Keratinocyte (primary cell): ENCODE measurements at regions not wholly inside any gene's neighbourhood (a gene's known extent, or its start where the extent isn't known, plus 50 kb on each side); places are given as distances from the start of the nearest gene placed in this dataset.

ENCODE experiments used
- DNase-seq: peaks from one replicate; pipeline ENCODE4 v3.0.0-alpha.2; 2011; ENCODE audit warnings: low read depth, missing footprints, low spot score
- FAIRE-seq: peaks from 2 replicates; lab custom pipeline; 2011; peaks lifted over from hg19 to GRCh38; lab: Jason Lieb, UNC
- H2AFZ ChIP-seq: 2 replicates; pipeline ENCODE4 v1.6.0; 2012; ENCODE audit warnings: low read length, control low read depth, inconsistent platforms; ENCODE audit not compliant: control insufficient read depth
- H3K27ac ChIP-seq: 2 replicates; pipeline ENCODE4 v1.5.1; 2011; ENCODE audit warnings: low read length; ENCODE audit not compliant: control insufficient read depth, insufficient read depth
- H3K27me3 ChIP-seq: 3 replicates; pipeline ENCODE4 v1.6.0; 2011; ENCODE audit warnings: low read length; ENCODE audit not compliant: control insufficient read depth, insufficient read depth; ENCODE audit errors: extremely low read depth
- H3K36me3 ChIP-seq, 2 experiments: 2 replicates in 1 of 2; 3 replicates in 1 of 2; pipeline ENCODE4 v1.5.1; 2011; ENCODE audit warnings: low read length in 2 of 2, mild to moderate bottlenecking in 1 of 2; ENCODE audit not compliant: control insufficient read depth in 2 of 2, insufficient read depth in 2 of 2; ENCODE audit errors: extremely low read depth in 1 of 2
- H3K4me1 ChIP-seq: 3 replicates; pipeline ENCODE4 v1.5.1; 2011; ENCODE audit warnings: low read length; ENCODE audit not compliant: control insufficient read depth, insufficient read depth; ENCODE audit errors: extremely low read depth
- H3K4me2 ChIP-seq: 3 replicates; pipeline ENCODE4 v1.6.0; 2011; ENCODE audit warnings: low read depth, low read length; ENCODE audit not compliant: control insufficient read depth, insufficient read depth; ENCODE audit errors: extremely low read depth
- H3K4me3 ChIP-seq, 3 experiments: fragments of 200-600 bp in 1 of 3; sonication (generic) in 1 of 3; 2 replicates in 2 of 3; 3 replicates in 1 of 3; pipeline ENCODE4 v1.5.1; 2011 to 2016; ENCODE audit warnings: low read length in 3 of 3, mild to moderate bottlenecking in 3 of 3, control low read depth in 2 of 3, inconsistent platforms in 1 of 3, low read depth in 1 of 3, mixed read lengths in 1 of 3, mixed run types in 1 of 3, moderate library complexity in 1 of 3; ENCODE audit not compliant: control insufficient read depth in 2 of 3, insufficient read depth in 2 of 3; ENCODE audit errors: extremely low read depth in 1 of 3
- H3K79me2 ChIP-seq: 2 replicates; pipeline ENCODE4 v1.6.0; 2012; ENCODE audit warnings: low read length; ENCODE audit not compliant: control insufficient read depth, insufficient read depth
- H3K9ac ChIP-seq: 3 replicates; pipeline ENCODE4 v1.6.0; 2011; ENCODE audit warnings: low read length; ENCODE audit not compliant: control insufficient read depth, insufficient read depth; ENCODE audit errors: extremely low read depth
- H3K9me1 ChIP-seq: 3 replicates; pipeline ENCODE4 v1.6.0; 2011; ENCODE audit warnings: low read length; ENCODE audit not compliant: control insufficient read depth, insufficient read depth; ENCODE audit errors: extremely low read depth
- H3K9me3 ChIP-seq: 2 replicates; pipeline ENCODE4 v1.5.1; 2012; ENCODE audit warnings: low read depth, low read length; ENCODE audit not compliant: control insufficient read depth
- H4K20me1 ChIP-seq: 3 replicates; pipeline ENCODE4 v1.6.0; 2011; ENCODE audit warnings: low read length; ENCODE audit not compliant: control insufficient read depth, insufficient read depth; ENCODE audit errors: extremely low read depth
- CTCF ChIP-seq, 3 experiments: IDR thresholded peaks in 1 of 3; conservative IDR thresholded peaks in 1 of 3; optimal IDR thresholded peaks in 1 of 3; 2 replicates in 2 of 3; 3 replicates in 1 of 3; pipeline versions ENCODE3 to v1.5.1; 2011; ENCODE audit warnings: low read length in 3 of 3, mild to moderate bottlenecking in 3 of 3, moderate library complexity in 2 of 3, control low read depth in 1 of 3, inconsistent platforms in 1 of 3; ENCODE audit not compliant: insufficient read depth in 2 of 3; ENCODE audit errors: extremely low read depth in 1 of 3
- EZH2 ChIP-seq: IDR thresholded peaks from one replicate; pipeline ENCODE4 v1.6.1; 2012; ENCODE audit warnings: inconsistent platforms, mild to moderate bottlenecking, low read length, moderate library complexity
- dilution Hi-C: fragments of 300-500 bp; cut with MboI; formaldehyde crosslinking; loops from one replicate; pipeline ENCODE4 v1.7.0; 2020; ENCODE audit warnings: low sequenced_read_pairs; ENCODE audit not compliant: extremely low pct_ligation_motif_present

GRCh38 chr15:79682851-79683288 is 213.9 kb downstream of the MTHFS start:
- Histone ChIP-seq H3K27me3 (no peaks in the 10 kb centered on the region), H3K79me2 (no peaks in the 10 kb centered on the region), H3K27ac (no peak overlapping the region), H3K36me3 (no peaks in the 10 kb centered on the region), H3K9me1 (no peaks in the 10 kb centered on the region), H4K20me1 (no peaks in the 10 kb centered on the region), H3K9ac (no peak overlapping the region), H3K4me3 (no peak overlapping the region), H3K9me3 (peaks cover 3% of the 10 kb centered on the region), H3K4me1 (peaks cover 28% of the 10 kb centered on the region), H3K4me2 (no peak overlapping the region), H2AFZ (no peak overlapping the region)
- dilution Hi-C loops, result no loop called here
- FAIRE-seq, result no peak
- TF ChIP-seq EZH2, result no peak
- no peak for TF ChIP-seq CTCF (optimal IDR thresholded peaks at IDR 0.05 in 1 of 3, IDR thresholded peaks at IDR 0.05 in 1 of 3, conservative IDR thresholded peaks at IDR 0.05 in 1 of 3; ENCODE audit: extremely low read depth in 1 of 3, insufficient read depth in 2 of 3, low read length in 3 of 3)
- DNase-seq, result no peak

- Histone ChIP-seq H3K4me1 (no peaks in the 10 kb centered on the region), H3K9me3 (no peaks in the 10 kb centered on the region), H3K4me2 (no peak overlapping the region), H3K36me3 (no peaks in the 10 kb centered on the region), H3K9ac (no peak overlapping the region), H3K27ac (no peak overlapping the region), H3K4me3 (no peak overlapping the region), H3K9me1 (no peaks in the 10 kb centered on the region), H3K27me3 (no peaks in the 10 kb centered on the region), H2AFZ (no peak overlapping the region), H3K79me2 (no peaks in the 10 kb centered on the region), H4K20me1 (no peaks in the 10 kb centered on the region)
- FAIRE-seq (no peak), DNase-seq (no peak)
- TF ChIP-seq EZH2 (no peak), CTCF (optimal IDR thresholded peaks at IDR 0.05 in 1 of 3, IDR thresholded peaks at IDR 0.05 in 1 of 3, conservative IDR thresholded peaks at IDR 0.05 in 1 of 3; ENCODE audit: extremely low read depth in 1 of 3, insufficient read depth in 2 of 3, low read length in 3 of 3) (no peak)
- dilution Hi-C loops, result no loop called here
Observed at GRCh38 chr15:79689030-79689429, 207.8 kb downstream of the MTHFS start.
